AG09309 (cell line): ENCODE measurements at regions not wholly inside any gene's neighbourhood (a gene's known extent, or its start where the extent isn't known, plus 50 kb on each side); places are given as distances from the start of the nearest gene placed in this dataset.

Experiments used
- DNase-seq: peaks from one replicate; pipeline ENCODE4 v3.0.0-alpha.2; 2010; ENCODE audit warnings: low read depth
- H3K4me3 ChIP-seq: 2 replicates; pipeline ENCODE4 v1.5.1; 2011; ENCODE audit warnings: mild to moderate bottlenecking, low read depth, low read length, moderate library complexity; ENCODE audit not compliant: control insufficient read depth
- CTCF ChIP-seq: IDR thresholded peaks from 2 replicates; pipeline ENCODE4 v1.5.1; 2011; ENCODE audit warnings: mild to moderate bottlenecking, low read depth, low read length, inconsistent platforms; ENCODE audit not compliant: insufficient read depth, control insufficient read depth; ENCODE audit errors: missing control alignments

GRCh38 chr18:22112215-22112614 is 57.2 kb upstream of the GATA6 start:
- no peak for DNase-seq
- TF ChIP-seq CTCF = no peak
- no peak overlapping the region for H3K4me3 ChIP-seq

GRCh38 chr18:22113144-22113844 is 56.1 kb upstream of the GATA6 start:
- no peak overlapping the region for H3K4me3 ChIP-seq
- TF ChIP-seq CTCF = no peak
- DNase-seq = no peak

- DNase-seq = no peak
- no peak overlapping the region for H3K4me3 ChIP-seq
- no peak for TF ChIP-seq CTCF
These were observed 54.7 kb upstream of the GATA6 start for GRCh38 chr18:22114526-22115321.

GRCh38 chr18:22115573-22115972 is 53.8 kb upstream of the GATA6 start:
- TF ChIP-seq CTCF = no peak
- H3K4me3 ChIP-seq = no peak overlapping the region
- no peak for DNase-seq
